HG03103 (cell line): ENCODE measurements at regions not wholly inside any gene's neighbourhood (a gene's known extent, or its start where the extent isn't known, plus 50 kb on each side); places are given as distances from the start of the nearest gene placed in this dataset.
"Not testable (repeated sequence)": the region's sequence is repeated elsewhere in the genome, so short reads cannot be mapped to it uniquely, and the experiment has no call there.

ENCODE experiments used
- ATAC-seq: cut with Tn5 transposase; IDR thresholded peaks from one replicate; pipeline ENCODE4 v1.9.1; 2021; ENCODE audit warnings: low read depth; ENCODE audit not compliant: unreplicated experiment

DNA sequence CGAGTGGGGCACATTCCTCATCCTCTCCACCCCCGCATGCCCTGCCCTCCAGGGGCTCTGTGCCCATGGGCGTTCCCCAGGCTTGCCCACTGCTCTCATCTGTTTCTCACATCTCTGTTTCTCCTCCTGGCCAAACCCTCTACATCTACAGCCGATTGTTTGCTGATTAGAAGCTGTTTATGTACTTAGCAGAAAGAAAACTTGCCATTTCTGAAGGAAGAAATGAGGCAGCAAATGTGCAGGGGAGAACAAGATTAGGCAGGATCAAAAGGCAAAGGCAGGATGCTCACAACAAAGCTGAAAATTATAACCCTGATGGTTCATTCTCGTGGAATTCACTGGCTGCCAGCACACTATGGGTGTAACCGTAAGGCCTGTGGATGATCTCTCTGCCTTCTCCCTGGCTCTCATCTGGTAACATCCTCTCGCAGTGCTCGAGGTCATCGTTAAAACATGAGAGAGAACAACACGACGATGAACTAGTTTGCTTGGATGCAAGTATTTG is 111.6 kb upstream of the KLF14 start:
- no peak for ATAC-seq

DNA sequence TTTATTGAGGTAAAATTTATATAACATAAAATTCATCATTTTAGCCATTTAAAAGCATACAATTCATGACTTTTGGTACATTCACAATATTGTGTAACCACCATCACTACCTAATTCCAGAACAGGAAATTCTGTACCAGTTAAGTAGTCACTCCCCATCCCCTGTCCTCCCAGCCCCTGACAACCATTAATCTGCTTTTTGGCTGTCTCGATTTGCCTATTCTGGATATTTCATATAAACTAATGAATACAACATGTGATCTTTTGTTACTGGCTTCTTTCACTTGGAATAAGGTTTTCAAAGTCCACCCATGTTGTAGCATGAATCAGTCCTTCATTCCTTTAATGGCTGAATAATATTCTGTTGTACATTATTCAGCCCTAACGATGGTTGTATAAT is 115.6 kb upstream of the KLF14 start:
- no peak for ATAC-seq

DNA sequence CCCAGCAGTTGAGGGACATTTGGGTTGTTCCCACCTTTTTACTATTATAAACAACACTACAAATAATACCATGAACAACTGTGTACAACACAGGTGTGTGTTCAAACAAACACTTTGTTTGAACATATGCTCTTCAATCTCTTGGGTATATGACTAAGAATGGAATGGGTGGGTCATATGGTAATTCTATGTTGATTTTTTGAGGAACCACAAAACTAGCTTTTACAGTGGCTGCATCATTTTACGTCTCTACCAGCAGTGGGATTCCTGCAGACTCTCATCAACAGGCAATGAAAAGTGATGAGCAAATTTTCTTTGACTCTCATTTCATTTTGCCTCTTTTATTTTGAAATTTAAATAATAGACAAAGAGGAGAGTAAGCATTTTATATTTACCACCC is 116.9 kb upstream of the KLF14 start:
- no peak for ATAC-seq

DNA sequence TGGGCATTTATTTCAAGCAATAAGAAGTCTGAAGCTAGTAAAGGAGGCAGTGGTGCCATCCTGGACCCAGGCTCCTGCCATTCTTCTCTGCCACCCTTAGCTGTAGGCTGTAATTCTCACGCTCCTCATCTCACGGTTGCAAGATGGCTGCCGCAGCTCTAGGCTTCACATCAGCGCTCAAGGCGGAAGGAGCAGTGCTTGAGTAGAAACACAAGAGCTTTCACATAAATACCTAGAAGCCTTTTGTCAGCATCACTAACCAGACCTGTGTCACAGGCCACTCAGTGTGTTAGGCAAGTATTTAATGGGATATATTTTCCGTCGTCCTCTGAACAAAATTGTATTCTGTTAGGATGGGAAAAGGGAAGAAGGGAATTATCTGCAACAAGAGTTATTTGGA is 118.9 kb upstream of the KLF14 start:
- ATAC-seq: no peak

DNA sequence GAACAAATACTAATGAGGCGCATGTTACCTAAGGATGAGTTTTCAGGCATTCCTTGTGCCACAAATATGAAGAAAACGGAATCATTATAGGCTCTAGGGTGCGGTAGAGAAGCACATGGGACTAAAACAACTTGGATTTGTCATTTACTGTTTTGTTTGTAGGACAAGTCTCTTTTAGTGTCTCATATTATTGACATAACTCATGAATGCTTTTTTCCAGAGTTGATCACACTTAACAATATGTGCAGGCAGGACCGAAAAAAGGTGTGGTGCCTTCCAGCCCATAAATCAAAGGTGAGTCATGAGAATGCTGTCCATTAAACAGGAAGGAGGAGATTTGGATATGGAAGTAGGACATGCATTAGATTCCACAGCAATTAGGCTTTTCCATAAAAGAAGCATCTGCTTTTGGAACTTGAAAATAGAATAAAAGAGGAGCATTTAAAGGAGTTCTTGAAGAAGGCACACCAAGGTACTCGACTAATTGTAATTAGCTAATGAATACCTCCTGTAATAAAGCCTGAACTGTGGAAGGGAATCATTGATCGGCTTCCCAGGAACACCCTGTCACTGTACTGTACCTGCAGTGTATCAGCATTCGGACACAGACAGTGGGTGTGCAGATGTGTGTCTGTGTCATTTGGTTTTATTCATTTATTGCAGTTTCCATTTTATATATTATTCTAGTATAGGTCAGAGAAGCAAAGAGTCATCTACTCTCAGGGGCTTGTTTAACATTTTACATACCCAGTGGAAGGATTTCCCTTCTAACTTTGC is 119.7 kb upstream of the KLF14 start:
- no peak for ATAC-seq

DNA sequence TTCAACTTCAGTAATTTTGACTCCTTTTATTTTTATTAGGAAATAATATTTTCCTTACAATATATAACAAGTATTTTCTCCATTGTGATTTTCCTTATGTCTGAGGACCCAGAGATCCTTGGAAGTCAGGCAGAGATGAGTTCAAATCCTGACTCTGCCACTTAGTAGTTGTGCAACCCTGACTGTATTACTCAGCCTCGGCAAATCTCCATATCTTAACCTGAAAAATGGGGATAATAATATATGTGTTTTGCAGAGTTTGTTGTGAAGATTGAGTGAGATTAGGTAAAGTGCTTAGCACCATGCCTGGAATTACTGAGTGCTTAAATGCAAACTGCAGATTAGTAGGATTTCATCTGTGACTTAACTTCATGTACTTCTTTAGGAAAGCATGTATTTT is 120.5 kb upstream of the KLF14 start:
- ATAC-seq: no peak

DNA sequence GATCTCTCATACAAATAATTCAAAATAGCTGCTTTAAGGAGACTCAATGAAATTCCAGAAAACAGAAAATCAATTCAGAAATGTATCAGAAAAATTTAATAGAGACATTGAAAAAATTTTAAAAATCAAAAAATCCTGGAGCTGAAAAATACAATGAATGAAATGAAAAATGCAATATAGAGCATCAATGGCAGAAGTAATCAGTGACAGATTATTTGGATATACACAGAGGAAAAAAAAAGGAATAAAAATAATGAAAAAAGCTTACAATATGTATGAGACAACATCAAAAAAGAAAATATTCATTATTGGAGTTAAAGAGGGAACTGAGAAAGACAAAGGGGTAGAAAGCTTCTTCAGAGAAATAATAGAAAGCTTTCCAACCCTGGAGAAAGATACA is 122.9 kb upstream of the KLF14 start:
- ATAC-seq: no peak

DNA sequence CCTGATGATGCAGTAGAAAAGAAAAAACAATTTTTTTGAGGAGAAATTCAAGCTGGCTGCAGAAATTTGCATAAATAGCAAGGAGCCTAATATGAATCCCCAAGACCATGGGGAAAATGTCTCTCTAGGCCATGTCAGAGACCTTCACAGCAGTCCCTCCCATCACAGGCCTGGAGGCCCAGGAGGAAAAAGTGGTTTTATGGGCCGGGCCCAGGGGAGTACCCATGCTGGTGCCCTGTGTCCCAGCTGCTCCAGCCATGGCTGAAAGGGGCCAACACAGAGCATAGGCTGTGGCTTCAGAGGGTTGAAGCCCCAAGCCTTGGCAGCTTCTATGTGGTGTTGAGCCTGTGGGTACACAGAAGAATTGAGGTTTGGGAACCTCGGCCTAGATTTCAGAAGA is 126.8 kb upstream of the KLF14 start:
- ATAC-seq: not testable (repeated sequence)

DNA sequence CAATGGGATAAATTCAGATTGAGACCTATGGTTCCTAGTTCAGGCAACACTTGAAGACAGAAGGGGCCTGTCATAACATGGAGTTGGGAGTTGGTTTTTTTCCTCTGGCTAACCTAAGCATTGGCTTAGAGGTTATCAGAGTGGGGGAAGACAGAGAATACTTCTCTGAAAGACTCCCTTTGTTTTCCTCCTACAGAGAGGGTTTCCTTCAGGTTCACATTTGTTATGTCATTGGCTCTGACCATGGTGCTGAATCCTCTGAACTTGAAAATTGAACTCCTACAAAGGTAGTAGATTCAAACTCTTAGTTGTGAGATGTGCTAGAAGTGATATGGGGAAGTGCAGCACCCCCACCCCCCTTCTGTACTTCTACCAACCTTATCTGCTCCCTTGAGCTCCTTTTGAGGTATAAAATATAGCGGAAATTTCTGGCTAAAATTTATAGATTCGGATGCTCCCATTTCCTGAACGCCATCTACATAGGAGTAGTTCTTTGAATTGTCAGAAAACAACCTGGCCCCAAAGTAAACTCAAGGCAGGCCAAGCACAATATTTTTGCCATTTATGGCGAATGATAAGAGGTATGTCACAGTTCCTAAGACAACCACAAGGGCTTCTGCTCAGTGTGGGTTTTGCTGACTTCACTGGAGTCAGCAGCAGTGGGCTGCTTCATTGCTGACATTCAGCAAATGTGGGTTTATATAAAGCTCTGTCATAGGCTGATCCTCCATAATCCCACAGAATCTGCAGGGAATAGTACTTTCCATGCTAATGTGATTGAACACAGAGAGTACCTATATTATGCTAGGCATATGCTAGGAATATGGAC is 131.6 kb upstream of the KLF14 start:
- ATAC-seq: no peak

DNA sequence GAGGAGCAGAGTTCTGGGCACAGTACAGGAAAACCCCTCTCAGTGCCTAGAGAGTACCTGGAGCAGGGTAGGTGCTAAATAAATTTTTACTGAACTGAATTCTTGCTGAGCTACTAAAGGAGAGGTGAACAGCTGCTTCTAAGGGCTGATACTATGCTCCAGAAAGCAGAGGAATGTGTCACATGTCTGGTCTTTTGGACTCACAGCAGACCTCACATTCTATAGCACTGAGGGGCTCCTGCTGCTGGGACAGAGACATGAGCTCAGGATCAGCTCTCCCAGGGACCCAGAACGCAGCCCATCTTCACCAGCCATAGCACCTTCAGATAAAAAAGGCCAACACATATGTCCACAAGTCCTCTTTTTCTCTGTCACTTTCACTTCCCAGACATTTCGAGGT is 133.0 kb upstream of the KLF14 start:
- no peak for ATAC-seq

DNA sequence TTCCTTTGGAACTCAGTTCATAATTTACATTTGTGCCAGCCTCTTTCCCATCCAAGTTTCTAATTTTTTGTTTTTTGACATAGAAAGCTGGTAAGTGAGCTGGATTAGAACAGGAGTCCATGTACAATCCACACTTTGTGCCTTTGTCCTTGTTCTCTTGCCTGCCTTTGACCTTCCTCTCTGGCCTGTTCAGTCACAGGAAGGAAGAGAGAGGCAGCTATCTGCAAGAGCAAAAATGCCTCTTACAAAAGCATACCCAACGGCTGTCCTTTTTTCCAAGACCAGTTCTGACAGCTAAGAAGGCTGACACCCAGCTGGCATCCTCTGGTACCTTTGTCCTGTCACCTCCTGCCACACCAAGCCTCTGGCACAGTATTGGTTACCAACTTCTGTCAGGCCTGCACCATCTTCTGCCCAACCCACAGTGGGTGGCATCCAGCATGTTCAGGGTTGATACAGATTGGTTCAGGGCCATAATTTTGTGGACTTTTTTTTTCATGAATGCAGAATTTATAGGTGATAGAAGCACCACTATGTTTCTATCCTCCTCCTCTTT is 133.7 kb upstream of the KLF14 start:
- ATAC-seq: no peak

DNA sequence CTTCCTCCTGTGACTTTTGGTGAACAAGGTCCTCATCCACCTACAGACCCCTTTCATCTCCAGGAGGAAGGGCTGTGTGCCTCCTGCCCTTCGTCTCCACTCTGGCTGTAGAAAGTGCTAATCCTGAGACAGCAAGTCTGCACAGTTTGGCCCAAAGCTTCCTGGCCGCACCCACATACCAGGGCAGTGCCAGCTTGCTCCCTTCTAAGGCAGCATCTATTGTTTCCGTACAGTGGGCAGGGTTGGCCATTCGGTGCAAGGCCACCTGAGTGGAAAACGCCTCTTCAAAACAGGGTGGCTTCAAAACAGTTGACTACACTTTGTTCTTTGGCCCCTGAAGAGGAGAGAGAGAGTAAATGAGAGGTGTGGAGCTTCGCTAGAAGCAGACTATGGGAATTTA is 134.1 kb upstream of the KLF14 start:
- no peak for ATAC-seq

DNA sequence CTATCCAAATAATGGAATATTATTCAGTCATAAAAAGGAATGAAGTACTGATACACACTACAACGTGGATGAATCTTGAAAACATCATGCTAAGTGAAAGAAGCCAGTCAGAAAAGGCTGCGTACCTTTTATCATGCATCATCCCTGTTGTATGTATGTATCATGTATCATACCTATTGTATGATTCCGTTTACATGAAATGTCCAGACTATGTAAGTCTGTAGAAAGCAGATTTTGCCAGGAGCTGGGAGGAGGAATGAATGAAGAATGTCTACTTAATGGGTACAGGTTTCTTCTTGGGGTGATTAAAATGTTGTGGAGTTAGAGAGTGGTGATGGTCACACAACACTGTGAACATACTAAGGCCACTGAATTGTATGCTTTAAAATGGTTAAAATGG is 135.9 kb upstream of the KLF14 start:
- ATAC-seq: no peak

DNA sequence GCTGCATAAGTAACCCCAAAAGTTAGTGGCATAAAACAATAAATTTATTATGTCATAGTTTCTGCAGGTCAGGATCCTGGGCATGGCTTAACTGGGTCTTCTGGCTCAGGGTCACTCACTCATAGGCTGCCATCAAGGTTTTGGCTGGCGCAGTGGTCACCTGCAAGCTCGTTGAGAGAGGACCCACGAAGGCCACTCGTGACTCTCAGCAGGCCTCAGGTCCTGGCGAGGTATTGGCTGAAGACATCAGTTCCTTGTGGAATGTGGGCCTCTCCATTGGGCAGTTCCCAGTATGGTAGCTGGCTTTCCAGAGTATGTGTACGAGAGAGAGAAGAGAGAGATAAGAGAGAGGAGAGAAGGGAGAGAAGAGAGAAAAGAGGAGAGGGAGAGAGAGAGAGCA is 138.3 kb upstream of the KLF14 start:
- no peak for ATAC-seq

DNA sequence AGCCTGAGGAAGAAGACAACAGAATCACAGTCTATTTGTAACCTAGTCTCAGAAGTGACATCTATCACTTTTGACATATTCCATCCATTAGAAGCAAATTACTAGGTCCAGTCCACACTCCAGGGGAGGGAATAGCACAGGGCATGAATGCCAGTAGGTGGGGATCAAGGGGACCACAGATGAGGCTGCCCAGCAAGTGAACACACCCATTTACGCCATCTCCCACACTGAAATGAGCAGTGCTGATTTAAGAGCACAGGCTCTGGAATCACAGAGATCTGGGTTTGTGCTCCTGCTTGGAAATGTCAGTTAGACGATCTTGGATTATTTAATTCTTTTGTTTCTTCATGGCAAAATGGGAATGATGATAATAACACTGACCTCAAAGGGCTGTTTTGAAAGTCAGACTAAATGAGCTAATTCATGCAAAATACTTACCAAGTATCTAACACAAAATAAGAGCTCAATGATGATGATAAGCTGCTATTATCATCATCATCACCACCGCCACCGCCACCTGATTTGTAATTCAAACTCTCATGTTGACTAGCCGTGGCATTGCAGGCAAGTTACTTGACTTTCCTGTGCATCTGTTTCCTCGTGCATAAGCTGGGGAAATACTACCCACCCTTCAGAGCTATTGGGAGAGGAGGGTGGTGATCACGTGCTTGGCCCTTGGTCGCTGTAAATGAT is 138.9 kb upstream of the KLF14 start:
- ATAC-seq: no peak

DNA sequence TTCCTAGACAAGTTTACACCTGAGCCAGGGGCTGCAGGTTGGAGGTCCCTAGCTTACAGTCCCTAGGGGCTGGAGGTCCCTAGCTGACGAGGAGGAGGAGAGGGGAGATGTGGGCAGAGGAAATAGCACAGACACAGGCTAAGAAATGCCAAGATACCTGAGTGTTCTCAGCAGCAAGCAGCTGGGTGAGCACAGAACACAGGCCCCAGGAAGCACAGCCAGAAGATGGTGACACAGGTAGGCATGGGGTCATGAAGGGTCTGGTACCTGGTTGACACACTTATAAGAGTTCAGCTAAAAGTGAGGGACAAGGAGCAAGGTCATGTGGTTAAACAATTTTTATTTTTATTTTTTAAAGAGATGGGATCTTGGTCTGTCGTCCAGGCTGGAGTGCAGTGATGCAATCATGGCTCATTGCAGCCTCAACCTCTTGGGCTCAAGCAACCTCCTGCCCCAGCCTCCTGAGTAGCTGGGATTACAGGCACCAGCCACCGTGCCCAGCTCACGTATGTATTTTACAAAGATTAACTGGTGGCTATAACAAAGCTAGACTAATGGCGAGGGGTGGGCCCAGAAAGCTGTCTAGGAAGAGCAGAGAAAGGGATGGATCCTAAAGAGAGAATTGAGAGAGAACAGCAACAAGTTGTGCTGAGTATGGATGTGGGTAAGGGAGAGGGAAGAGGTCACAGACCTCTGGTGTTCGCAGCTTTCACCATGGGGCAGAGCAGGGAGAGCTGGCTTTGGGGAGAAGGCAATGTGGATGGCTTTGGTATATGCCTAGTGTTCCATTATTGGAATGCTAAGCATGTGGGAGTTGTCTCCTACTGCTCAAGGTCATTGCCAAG is 140.3 kb upstream of the KLF14 start:
- ATAC-seq: no peak

DNA sequence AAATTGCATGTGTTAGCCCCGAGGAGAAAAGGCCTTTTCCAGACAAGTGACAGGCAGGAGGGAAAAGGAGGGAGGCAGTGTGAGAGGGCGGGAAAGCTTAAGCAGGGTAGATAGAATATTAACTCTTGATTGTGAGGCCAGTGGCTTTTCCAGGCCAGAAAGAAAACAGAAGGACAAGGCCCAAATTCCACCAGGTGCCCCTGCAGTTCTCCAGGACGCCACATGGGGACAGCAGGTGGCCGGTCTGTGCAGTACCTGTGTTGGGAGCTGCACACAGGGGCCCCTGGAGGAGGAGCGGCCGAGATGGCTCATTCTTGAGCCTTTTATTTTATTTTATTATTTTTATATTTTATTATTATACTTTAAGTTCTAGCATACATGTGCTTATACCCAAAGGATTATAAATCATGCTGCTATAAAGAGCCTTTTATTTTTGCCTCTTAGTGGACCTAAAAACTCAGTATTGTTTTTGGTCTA is 141.3 kb upstream of the KLF14 start:
- ATAC-seq: no peak

DNA sequence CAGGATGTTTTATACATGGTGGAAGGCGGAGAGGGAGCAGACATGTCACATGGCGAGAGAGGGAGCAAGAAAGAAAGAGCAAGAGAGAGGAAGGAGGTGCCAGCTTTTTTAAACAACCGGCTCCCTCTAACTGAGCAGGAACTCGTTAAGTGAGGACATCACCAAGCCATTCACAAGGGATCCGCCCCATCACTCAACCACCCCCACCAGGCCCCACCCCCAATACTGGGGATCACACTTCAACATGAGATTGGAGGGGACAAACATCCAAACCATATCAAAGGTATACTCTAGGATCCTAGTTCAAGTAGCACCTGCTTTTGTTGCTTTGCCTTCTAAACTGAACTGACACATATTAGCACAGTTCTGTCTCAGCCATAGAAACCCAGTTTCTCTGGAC is 141.9 kb upstream of the KLF14 start:
- ATAC-seq: no peak

DNA sequence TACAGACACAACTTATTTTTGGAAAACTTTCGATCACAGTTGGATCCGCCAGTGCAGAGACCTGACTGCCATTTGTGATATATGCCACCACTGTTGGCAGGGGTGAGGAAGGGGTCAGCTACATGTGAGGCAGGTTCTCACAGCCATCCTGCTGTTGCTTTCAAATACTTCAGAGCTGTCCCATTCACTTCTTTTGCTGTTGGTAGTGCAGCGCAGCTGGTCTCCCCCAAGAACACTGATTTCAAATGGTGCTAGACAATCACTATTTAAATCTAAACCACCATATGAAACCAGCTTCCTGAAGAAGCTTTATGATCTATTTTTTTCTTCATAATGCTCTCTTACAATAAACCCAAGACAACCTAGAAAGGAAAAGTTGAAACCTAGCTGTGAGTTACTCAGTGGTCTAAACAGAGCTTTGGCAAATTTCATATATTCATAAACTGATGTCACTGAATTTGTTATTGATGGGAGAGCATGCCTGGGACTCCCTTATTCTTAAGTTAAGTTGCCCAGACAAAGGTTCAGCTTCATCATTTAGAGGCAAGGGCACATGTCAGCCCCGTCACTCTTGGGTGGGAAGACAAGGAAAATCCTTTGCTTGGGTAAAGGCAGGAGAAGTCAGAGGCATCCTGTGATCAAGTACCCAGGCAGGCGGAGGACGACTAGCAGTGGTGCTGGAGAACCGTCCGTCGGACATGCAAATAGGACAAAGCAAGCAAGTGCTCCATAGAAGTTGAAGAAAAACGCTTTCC is 143.4 kb upstream of the KLF14 start:
- ATAC-seq: no peak
